ENCODE measurements at regions not wholly inside any gene's neighbourhood (a gene's known extent, or its start where the extent isn't known, plus 50 kb on each side); places are given as distances from the start of the nearest gene placed in this dataset.
"Not testable (repeated sequence)": the region's sequence is repeated elsewhere in the genome, so short reads cannot be mapped to it uniquely, and the experiment has no call there.

DNA sequence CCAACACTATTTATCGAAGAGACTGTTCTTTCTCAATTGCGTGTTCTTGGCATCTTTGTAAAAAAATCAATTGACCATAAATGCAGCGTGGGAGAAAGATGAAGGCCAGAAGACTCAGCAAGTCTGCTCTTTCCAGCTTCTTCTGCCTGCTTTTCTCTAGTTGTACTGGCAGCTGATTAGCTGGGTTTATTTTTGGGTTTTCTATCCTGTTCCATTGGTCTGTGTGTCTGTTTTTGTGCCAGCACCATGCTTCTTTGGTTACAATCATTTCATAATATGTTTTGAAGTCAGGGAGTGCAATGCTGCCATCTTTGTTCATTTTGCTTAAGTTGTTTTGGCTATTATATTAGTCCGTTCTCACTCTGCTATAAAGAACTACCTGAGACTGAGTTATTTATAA lies 201.8 kb upstream of the B3GALT2 start:
- 87% methylated on average over 4 of the region's 4 CpGs for WGBS
- no peak for DNase-seq (ENCODE audit: low spot score in 2 of 2)
- TF ChIP-seq POLR2AphosphoS5 (IDR thresholded peaks at IDR 0.05) = no peak
- no peak for TF ChIP-seq CTCF (IDR thresholded peaks at IDR 0.05)
- TF ChIP-seq POLR2A (IDR thresholded peaks at IDR 0.05) = no peak
- no peak for TF ChIP-seq EP300 (IDR thresholded peaks at IDR 0.05)
- Histone ChIP-seq H3K27ac (no peak overlapping the region), H3K4me1 (no peaks in the 10 kb centered on the region), H3K4me3 (no peak overlapping the region), H3K36me3 (no peaks in the 10 kb centered on the region), H3K27me3 (no peaks in the 10 kb centered on the region), H3K9me3 (no peaks in the 10 kb centered on the region)

DNA sequence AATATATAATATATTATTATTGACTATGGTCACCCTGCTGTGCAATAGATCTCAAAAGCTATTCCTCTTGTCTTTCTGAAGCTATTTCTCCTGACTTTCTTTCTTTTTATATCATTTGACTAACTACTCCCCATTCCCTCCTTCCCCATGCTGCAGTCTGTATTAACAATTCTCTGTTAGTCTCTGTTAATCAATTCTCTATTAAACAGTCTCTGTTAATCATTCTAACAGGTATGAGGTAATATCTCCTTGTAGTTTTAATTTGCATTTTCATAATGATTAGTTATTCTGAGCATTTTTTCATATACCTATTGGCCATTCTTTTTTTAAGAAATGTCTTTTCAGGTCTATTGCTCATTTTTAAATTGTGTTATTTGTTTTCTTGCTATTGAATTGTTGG lies 201.0 kb upstream of the B3GALT2 start:
- H3K27ac ChIP-seq = no peak overlapping the region
- H3K36me3 ChIP-seq = no peaks in the 10 kb centered on the region
- DNase-seq (ENCODE audit: low spot score in 2 of 2) = no peak
- H3K27me3 ChIP-seq = no peaks in the 10 kb centered on the region
- no peak overlapping the region for H3K4me3 ChIP-seq
- H3K4me1 ChIP-seq = no peaks in the 10 kb centered on the region
- no peaks in the 10 kb centered on the region for H3K9me3 ChIP-seq
- TF ChIP-seq POLR2A (IDR thresholded peaks at IDR 0.05) (no peak), CTCF (IDR thresholded peaks at IDR 0.05) (no peak), EP300 (IDR thresholded peaks at IDR 0.05) (no peak), POLR2AphosphoS5 (IDR thresholded peaks at IDR 0.05) (no peak)

DNA sequence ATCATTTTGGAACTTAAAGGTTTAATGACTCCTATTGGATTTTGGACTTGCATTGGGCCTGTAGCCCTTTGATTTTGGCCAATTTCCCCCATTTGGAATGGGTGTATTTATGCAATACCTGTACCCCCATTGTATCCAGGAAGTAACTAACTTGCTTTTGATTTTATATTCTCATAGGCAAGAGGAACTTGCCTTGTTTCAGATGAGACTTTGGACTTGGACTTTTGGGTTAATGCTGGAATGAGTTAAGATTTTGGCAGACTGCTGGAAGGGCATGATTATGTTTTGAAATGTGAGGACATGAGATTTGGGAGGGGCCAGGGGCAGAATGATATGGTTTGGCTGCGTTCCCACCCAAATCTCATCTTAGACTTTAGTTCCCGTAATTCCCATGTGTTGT lies 192.0 kb upstream of the B3GALT2 start:
- H3K9me3 ChIP-seq; H3K4me1 ChIP-seq; DNase-seq (ENCODE audit: low spot score in 2 of 2); H3K27ac ChIP-seq; H3K27me3 ChIP-seq; H3K36me3 ChIP-seq; H3K4me3 ChIP-seq: not testable (repeated sequence)
- 73% methylated on average over 2 of the region's 2 CpGs for WGBS

DNA sequence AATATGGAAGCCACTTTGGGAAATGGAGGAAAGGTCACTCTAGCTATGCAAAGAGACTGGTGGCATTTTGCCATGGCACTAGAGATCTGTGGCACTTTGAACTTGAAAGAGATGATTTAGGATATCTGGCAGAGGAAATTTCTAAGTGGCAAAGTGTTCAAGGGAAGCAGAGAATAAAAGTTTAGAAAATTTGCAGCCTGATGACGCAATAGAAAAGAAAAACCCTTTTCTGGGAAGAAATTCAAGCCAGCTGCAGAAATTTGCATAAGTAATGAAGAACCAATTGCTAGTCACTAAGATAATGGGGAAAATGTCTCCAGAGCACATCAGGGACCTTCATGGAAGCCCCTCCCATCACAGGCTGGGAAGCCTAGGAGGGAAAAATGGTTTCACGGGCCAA lies 191.1 kb upstream of the B3GALT2 start:
- H3K4me3 ChIP-seq = no peak overlapping the region
- WGBS = 87% methylated on average over 2 of the region's 2 CpGs
- no peak overlapping the region for H3K27ac ChIP-seq
- H3K9me3 ChIP-seq = no peaks in the 10 kb centered on the region
- TF ChIP-seq POLR2AphosphoS5 (IDR thresholded peaks at IDR 0.05) (no peak), CTCF (IDR thresholded peaks at IDR 0.05) (no peak), POLR2A (IDR thresholded peaks at IDR 0.05) (no peak), EP300 (IDR thresholded peaks at IDR 0.05) (no peak)
- no peaks in the 10 kb centered on the region for H3K36me3 ChIP-seq
- no peaks in the 10 kb centered on the region for H3K4me1 ChIP-seq
- no peaks in the 10 kb centered on the region for H3K27me3 ChIP-seq
- DNase-seq (ENCODE audit: low spot score in 2 of 2) = no peak

DNA sequence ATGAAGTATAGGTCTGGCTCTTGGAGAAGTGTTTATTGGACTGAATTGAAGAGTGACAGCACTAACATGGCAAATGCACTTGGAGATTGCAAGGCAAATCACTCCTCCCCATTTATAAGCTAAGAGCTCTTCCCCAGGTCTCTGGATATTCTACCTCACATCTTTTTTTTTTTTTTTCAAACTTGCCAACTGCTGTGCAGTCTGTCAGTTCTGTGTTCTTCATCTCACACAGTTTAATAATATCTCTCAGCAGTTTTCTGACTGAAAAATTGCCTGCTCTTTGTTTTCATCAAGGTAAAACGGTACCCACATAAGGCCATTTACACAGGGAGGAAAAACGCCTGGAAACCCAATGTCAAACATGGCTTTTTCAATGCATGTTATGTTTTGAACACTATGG lies 186.1 kb upstream of the B3GALT2 start:
- TF ChIP-seq CTCF (IDR thresholded peaks at IDR 0.05) = no peak
- no peak for TF ChIP-seq POLR2A (IDR thresholded peaks at IDR 0.05)
- H3K27ac ChIP-seq = no peak overlapping the region
- no peak overlapping the region for H3K4me3 ChIP-seq
- DNase-seq (ENCODE audit: low spot score in 2 of 2) = no peak
- H3K36me3 ChIP-seq = no peaks in the 10 kb centered on the region
- H3K9me3 ChIP-seq = no peaks in the 10 kb centered on the region
- H3K4me1 ChIP-seq = no peaks in the 10 kb centered on the region
- WGBS = 91% methylated on average over 2 of the region's 2 CpGs
- no peaks in the 10 kb centered on the region for H3K27me3 ChIP-seq

GRCh38 chr1:193368302-193368701 lies 181.9 kb upstream of the B3GALT2 start:
- DNase-seq (ENCODE audit: low spot score in 2 of 2) = no peak
- H3K36me3 ChIP-seq = no peaks in the 10 kb centered on the region
- no peak overlapping the region for H3K27ac ChIP-seq
- WGBS = 54% methylated on average over 5 of the region's 5 CpGs
- H3K4me1 ChIP-seq = no peaks in the 10 kb centered on the region
- TF ChIP-seq POLR2A (IDR thresholded peaks at IDR 0.05) (no peak), EP300 (IDR thresholded peaks at IDR 0.05) (no peak), POLR2AphosphoS5 (IDR thresholded peaks at IDR 0.05) (no peak), CTCF (IDR thresholded peaks at IDR 0.05) (no peak)
- H3K27me3 ChIP-seq = no peaks in the 10 kb centered on the region
- H3K9me3 ChIP-seq = no peaks in the 10 kb centered on the region
- H3K4me3 ChIP-seq = no peak overlapping the region
